Erythroblast (primary cell): ENCODE measurements at regions not wholly inside any gene's neighbourhood (a gene's known extent, or its start where the extent isn't known, plus 50 kb on each side); places are given as distances from the start of the nearest gene placed in this dataset.

ENCODE experiments used
- GATA1 ChIP-seq: IDR thresholded peaks from 2 replicates; pipeline ENCODE4 v1.6.1; 2011; ENCODE audit warnings: low read depth, mild to moderate bottlenecking, control low read depth, low read length, moderate library complexity
- POLR2A ChIP-seq: IDR thresholded peaks from 2 replicates; pipeline ENCODE4 v1.6.1; 2011; ENCODE audit warnings: mild to moderate bottlenecking, low read length

DNA sequence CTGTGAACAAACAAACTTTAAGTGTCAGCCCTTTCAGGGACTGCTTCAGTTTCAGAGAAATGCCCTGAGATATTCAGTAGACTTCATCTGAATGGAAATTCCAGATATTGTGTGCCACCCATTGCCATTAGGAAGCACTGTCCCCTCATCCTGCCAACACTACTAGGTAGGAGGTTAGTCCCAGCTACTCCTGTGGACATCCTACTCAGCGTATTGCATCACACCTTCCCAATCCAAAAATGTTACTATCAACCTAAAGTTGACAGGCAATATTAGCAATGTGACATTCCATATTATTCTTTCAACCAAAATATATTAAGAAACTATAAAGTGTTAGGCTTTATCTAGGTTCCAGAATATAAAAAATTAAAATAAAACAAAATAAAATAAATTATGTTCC, 552.0 kb upstream of the ST8SIA4 start:
- TF ChIP-seq POLR2A (no peak), GATA1 (no peak)
